OCI-LY3 (cell line): ENCODE measurements at regions not wholly inside any gene's neighbourhood (a gene's known extent, or its start where the extent isn't known, plus 50 kb on each side); places are given as distances from the start of the nearest gene placed in this dataset.

Source experiments
- EZH2phosphoT487 ChIP-seq: fragments of 200-600 bp; shearing (Covaris generic); IDR thresholded peaks from 2 replicates; pipeline ENCODE4 v1.6.1; 2018; ENCODE audit warnings: antibody characterized with exemption, mixed run types, low read depth
- TF ChIP-seq, protein P1 (sequence below): fragments of 200-600, 300-600 bp; sonication (generic); IDR thresholded peaks from 2 replicates; pipeline ENCODE4 v1.5.1; 2014; ENCODE audit warnings: antibody characterized with exemption, low read length, low read depth

- TF ChIP-seq EZH2phosphoT487 = no peak
- TF ChIP-seq, protein P1, sequence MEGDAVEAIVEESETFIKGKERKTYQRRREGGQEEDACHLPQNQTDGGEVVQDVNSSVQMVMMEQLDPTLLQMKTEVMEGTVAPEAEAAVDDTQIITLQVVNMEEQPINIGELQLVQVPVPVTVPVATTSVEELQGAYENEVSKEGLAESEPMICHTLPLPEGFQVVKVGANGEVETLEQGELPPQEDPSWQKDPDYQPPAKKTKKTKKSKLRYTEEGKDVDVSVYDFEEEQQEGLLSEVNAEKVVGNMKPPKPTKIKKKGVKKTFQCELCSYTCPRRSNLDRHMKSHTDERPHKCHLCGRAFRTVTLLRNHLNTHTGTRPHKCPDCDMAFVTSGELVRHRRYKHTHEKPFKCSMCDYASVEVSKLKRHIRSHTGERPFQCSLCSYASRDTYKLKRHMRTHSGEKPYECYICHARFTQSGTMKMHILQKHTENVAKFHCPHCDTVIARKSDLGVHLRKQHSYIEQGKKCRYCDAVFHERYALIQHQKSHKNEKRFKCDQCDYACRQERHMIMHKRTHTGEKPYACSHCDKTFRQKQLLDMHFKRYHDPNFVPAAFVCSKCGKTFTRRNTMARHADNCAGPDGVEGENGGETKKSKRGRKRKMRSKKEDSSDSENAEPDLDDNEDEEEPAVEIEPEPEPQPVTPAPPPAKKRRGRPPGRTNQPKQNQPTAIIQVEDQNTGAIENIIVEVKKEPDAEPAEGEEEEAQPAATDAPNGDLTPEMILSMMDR = no peak
Measured at GRCh38 chr18:67281746-67282145, 234.8 kb downstream of the DSEL start.
